ENCODE measurements at regions not wholly inside any gene's neighbourhood (a gene's known extent, or its start where the extent isn't known, plus 50 kb on each side); places are given as distances from the start of the nearest gene placed in this dataset.

GRCh38 chr13:68410007-68410406 is 1179.9 kb upstream of the PCDH9 start:
- intact Hi-C loops (cut with micrococcal nuclease; ENCODE audit: unreplicated experiment): no loop called here
- DNase-seq (ENCODE audit: low read depth, low spot score) (no peak), ATAC-seq (no peak)
- ChIA-PET CTCF (no interaction called here), POLR2A (no interaction called here)
- H3K27me3 ChIP-seq (ENCODE audit: control insufficient read depth, insufficient read depth, low read length): no peaks in the 10 kb centered on the region
- TF ChIP-seq TCF7L2 (IDR thresholded peaks at IDR 0.05; ENCODE audit: low read depth, low read length): no peak
- no peak for TF ChIP-seq REST (IDR thresholded peaks at IDR 0.05; ENCODE audit: insufficient read depth in 1 of 2, low read depth in 2 of 2, low read length in 1 of 2)
- no peak for TF ChIP-seq SIN3A (IDR thresholded peaks at IDR 0.05; ENCODE audit: borderline replicate concordance, insufficient read depth, low read depth, low read length)
- TF ChIP-seq POLR2AphosphoS5 (IDR thresholded peaks at IDR 0.05; ENCODE audit: low read depth, low read length): no peak
- in situ Hi-C loops (cut with HindIII; ENCODE audit: low pct_unique_long_range_greater_than_20kb, low sequenced_read_pairs): no loop called here
- H3K27ac ChIP-seq (ENCODE audit: low read length): no peak overlapping the region
- no peak overlapping the region for H3K4me3 ChIP-seq (ENCODE audit: low read depth in 2 of 2, low read length in 2 of 2)
- H3K36me3 ChIP-seq (ENCODE audit: control insufficient read depth, insufficient read depth, low read length): no peaks in the 10 kb centered on the region
- H3K9me3 ChIP-seq (ENCODE audit: control insufficient read depth, insufficient read depth, low read depth, low read length): 0 out of 2 replicates have a peak, but pooled peaks cover 2% of the 10 kb centered on the region
- no peaks in the 10 kb centered on the region for H3K4me1 ChIP-seq (ENCODE audit: control insufficient read depth, insufficient read depth, low read length)
- BruUV-seq (replicated peaks): no TSS peak

- ATAC-seq: no peak
- CTCF ChIA-PET: no interaction called here
- BruUV-seq (replicated peaks): no TSS peak
- TF ChIP-seq TCF7L2 (IDR thresholded peaks at IDR 0.05; ENCODE audit: low read depth, low read length) (no peak), CTCF (IDR thresholded peaks at IDR 0.05) (no peak), REST (IDR thresholded peaks at IDR 0.05; ENCODE audit: insufficient read depth in 1 of 2, low read depth in 2 of 2, low read length in 1 of 2) (no peak), POLR2AphosphoS5 (IDR thresholded peaks at IDR 0.05; ENCODE audit: low read depth, low read length) (no peak), SIN3A (IDR thresholded peaks at IDR 0.05; ENCODE audit: borderline replicate concordance, insufficient read depth, low read depth, low read length) (no peak)
- in situ Hi-C loops (cut with HindIII; ENCODE audit: low pct_unique_long_range_greater_than_20kb, low sequenced_read_pairs): no loop called here
- POLR2A ChIA-PET: no interaction called here
- H3K4me3 ChIP-seq (ENCODE audit: low read depth in 2 of 2, low read length in 2 of 2): no peak overlapping the region
- DNase-seq (ENCODE audit: low read depth, low spot score): no peak
- intact Hi-C loops (cut with micrococcal nuclease; ENCODE audit: unreplicated experiment): no loop called here
- no peak overlapping the region for H3K27ac ChIP-seq (ENCODE audit: low read length)
- no peaks in the 10 kb centered on the region for H3K36me3 ChIP-seq (ENCODE audit: control insufficient read depth, insufficient read depth, low read length)
- H3K4me1 ChIP-seq (ENCODE audit: control insufficient read depth, insufficient read depth, low read length): no peaks in the 10 kb centered on the region
- H3K9me3 ChIP-seq (ENCODE audit: control insufficient read depth, insufficient read depth, low read depth, low read length): no peaks in the 10 kb centered on the region
- no peaks in the 10 kb centered on the region for H3K27me3 ChIP-seq (ENCODE audit: control insufficient read depth, insufficient read depth, low read length)
These were observed 1160.9 kb upstream of the PCDH9 start for GRCh38 chr13:68390987-68391386.
